ENCODE measurements at regions not wholly inside any gene's neighbourhood (a gene's known extent, or its start where the extent isn't known, plus 50 kb on each side); places are given as distances from the start of the nearest gene placed in this dataset.

DNA sequence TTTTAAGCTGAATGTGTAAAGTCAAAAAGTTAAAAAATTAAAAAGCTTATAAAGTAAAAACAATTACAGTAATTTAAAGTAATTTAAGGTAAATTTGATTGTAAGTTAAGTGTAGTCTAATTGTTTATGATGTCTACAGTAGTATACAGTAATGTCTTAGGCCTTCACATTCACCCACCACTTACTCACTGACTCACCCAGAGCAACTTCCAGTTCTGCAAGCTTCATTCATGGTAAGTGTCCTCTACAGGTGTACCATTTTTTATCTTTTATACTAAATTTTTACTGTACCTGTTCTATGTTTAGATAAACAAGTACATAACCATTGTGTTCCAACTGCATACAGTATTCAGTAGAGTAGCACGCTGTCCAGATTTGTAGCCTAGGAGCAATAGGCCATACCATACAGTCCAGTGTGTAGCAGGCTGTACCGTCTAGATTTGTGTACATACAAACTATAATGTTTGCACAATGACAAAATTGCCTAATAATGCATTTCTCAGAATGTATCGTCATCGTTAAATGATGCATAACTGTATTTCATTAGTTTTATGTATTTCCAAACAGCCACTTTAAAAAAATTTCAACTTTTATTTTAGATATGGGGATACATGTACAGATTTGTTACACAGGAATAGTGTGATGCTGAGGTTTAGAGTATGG is 319.3 kb downstream of the DYSF start:
- H3K36me3 Mint-ChIP-seq (ENCODE audit: low read depth), result no peaks in the 10 kb centered on the region

GRCh38 chr2:71767663-71768062 is 314.3 kb downstream of the DYSF start:
- no peak overlapping the region for H2AFZ ChIP-seq

More for the DNA sequence above, 319.3 kb downstream of the DYSF start:
- Histone ChIP-seq H3K4me2 (no peak overlapping the region), H4K20me1 (replicated peaks; ENCODE audit: insufficient read depth) (no peaks in the 10 kb centered on the region), H3K4me3 (no peak overlapping the region), H3K4me1 (ENCODE audit: insufficient read depth) (no peaks in the 10 kb centered on the region), H3K79me2 (replicated peaks; ENCODE audit: insufficient read depth) (no peaks in the 10 kb centered on the region), H3K27me3 (ENCODE audit: insufficient read depth) (no peaks in the 10 kb centered on the region), H3K36me3 (ENCODE audit: insufficient read depth) (no peaks in the 10 kb centered on the region), H3F3A (replicated peaks; ENCODE audit: low read depth) (no peaks in the 10 kb centered on the region), H2AFZ (no peak overlapping the region), H3K27ac (ENCODE audit: low read depth) (no peak overlapping the region), H3K9me2 (ENCODE audit: insufficient read depth) (no peaks in the 10 kb centered on the region)
- Mint-ChIP-seq H3K4me3 (no peak overlapping the region), H3K27me3 (ENCODE audit: insufficient read depth, low read depth, poor library complexity) (peaks cover 3% of the 10 kb centered on the region), H3K9me3 (peaks cover 9% of the 10 kb centered on the region; the same call in 2 of the 3 replicates), H3K4me1 (no peaks in the 10 kb centered on the region), H3K27ac (no peak overlapping the region)
- ATAC-seq, result no peak
- TF ChIP-seq JUNB (IDR thresholded peaks at IDR 0.05; ENCODE audit: unreplicated experiment) (no peak), EZH2 (IDR thresholded peaks at IDR 0.05; ENCODE audit: low read depth, unreplicated experiment) (no peak)
- DNase-seq (ENCODE audit: low spot score), result no peak

More at GRCh38 chr2:71767663-71768062, 314.3 kb downstream of the DYSF start:
- Mint-ChIP-seq H3K27ac (no peak overlapping the region), H3K4me1 (no peaks in the 10 kb centered on the region), H3K9me3 (peaks cover 9% of the 10 kb centered on the region; the same call in 2 of the 3 replicates), H3K36me3 (ENCODE audit: low read depth) (no peaks in the 10 kb centered on the region), H3K4me3 (no peak overlapping the region), H3K27me3 (ENCODE audit: insufficient read depth, low read depth, poor library complexity) (peaks cover 3% of the 10 kb centered on the region)
- TF ChIP-seq EZH2phosphoT487 (IDR thresholded peaks at IDR 0.05; ENCODE audit: unreplicated experiment) (no peak), POLR2AphosphoS5 (IDR thresholded peaks at IDR 0.05; ENCODE audit: low read depth) (no peak), REST (IDR thresholded peaks at IDR 0.05; ENCODE audit: unreplicated experiment) (no peak), ZNF331 (CRISPR knock-in tag; IDR thresholded peaks at IDR 0.05; ENCODE audit: low read depth) (no peak)
- TF ChIP-seq, protein P1, sequence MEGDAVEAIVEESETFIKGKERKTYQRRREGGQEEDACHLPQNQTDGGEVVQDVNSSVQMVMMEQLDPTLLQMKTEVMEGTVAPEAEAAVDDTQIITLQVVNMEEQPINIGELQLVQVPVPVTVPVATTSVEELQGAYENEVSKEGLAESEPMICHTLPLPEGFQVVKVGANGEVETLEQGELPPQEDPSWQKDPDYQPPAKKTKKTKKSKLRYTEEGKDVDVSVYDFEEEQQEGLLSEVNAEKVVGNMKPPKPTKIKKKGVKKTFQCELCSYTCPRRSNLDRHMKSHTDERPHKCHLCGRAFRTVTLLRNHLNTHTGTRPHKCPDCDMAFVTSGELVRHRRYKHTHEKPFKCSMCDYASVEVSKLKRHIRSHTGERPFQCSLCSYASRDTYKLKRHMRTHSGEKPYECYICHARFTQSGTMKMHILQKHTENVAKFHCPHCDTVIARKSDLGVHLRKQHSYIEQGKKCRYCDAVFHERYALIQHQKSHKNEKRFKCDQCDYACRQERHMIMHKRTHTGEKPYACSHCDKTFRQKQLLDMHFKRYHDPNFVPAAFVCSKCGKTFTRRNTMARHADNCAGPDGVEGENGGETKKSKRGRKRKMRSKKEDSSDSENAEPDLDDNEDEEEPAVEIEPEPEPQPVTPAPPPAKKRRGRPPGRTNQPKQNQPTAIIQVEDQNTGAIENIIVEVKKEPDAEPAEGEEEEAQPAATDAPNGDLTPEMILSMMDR (conservative IDR thresholded peaks at IDR 0.05; ENCODE audit: low read depth in 2 of 2), result no peak
- Histone ChIP-seq H3K27me3 (ENCODE audit: insufficient read depth) (no peaks in the 10 kb centered on the region), H3K4me2 (no peak overlapping the region), H3F3A (replicated peaks; ENCODE audit: low read depth) (no peaks in the 10 kb centered on the region), H3K27ac (ENCODE audit: low read depth) (no peak overlapping the region), H3K36me3 (ENCODE audit: insufficient read depth) (no peaks in the 10 kb centered on the region), H3K4me1 (ENCODE audit: insufficient read depth) (no peaks in the 10 kb centered on the region), H3K4me3 (no peak overlapping the region), H3K79me2 (replicated peaks; ENCODE audit: insufficient read depth) (no peaks in the 10 kb centered on the region), H4K20me1 (replicated peaks; ENCODE audit: insufficient read depth) (no peaks in the 10 kb centered on the region), H3K9me2 (ENCODE audit: insufficient read depth) (no peaks in the 10 kb centered on the region)
- DNase-seq (ENCODE audit: low spot score), result no peak
- no peak for ATAC-seq
